ENCODE measurements at regions not wholly inside any gene's neighbourhood (a gene's known extent, or its start where the extent isn't known, plus 50 kb on each side); places are given as distances from the start of the nearest gene placed in this dataset. TPM values are rescaled to one million over a fixed set of nuclear protein-coding genes. Genes with fewer than 3 reads are reported as not detected.
"Not testable (repeated sequence)": the region's sequence is repeated elsewhere in the genome, so short reads cannot be mapped to it uniquely, and the experiment has no call there.

DNA sequence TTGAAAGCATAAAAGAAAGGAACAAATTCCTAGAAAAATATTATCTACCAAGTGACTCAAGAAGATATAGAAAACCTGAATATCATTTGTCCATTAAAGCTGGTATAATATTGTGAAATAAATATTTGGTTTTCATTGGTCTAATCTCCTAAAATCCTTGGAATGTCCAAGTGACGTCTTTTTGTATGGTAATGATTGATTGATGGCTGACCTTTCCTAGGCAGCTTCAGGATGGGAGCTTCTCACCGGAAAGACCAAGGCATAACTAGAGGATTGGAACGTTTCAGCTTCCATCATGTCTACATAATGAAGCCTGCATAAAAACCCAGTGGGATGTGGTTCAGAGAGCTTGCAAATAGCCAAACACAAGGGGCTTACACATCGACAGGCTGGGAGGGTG is 57.6 kb upstream of the MAN1A1 start (continued):
- no peak for TF ChIP-seq KDM4A (IDR thresholded peaks at IDR 0.05; ENCODE audit: low read depth, low read length, severe bottlenecking)
- TF ChIP-seq CEBPB (IDR thresholded peaks at IDR 0.05; ENCODE audit: low read depth, low read length): no peak

DNA sequence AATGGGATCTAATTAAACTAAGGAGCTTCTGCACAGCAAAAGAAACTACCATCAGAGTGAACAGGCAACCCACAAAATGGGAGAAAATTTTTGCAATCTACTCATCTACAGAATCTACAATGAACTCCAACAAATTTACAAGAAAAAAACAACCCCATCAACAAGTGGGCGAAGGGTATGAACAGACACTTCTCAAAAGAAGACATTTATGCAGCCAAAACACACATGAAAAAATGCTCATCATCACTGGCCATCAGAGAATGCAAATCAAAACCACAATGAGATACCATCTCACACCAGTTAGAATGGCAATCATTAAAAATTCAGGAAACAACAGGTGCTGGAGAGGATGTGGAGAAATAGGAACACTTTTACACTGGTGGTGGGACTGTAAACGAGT is 55.6 kb upstream of the MAN1A1 start:
- H3K4me2 ChIP-seq (ENCODE audit: insufficient read depth in 1 of 2, low read depth in 2 of 2, low read length in 2 of 2); H4K91ac ChIP-seq (replicated peaks; ENCODE audit: insufficient read length, low read length); CTCF ChIA-PET (ENCODE audit: partially characterized antibody); POLR2A ChIA-PET (ENCODE audit: partially characterized antibody); H3K23me2 ChIP-seq (ENCODE audit: low read depth, low read length); H3K4ac ChIP-seq (replicated peaks; ENCODE audit: insufficient read length, low read depth, low read length); H3K23ac ChIP-seq (ENCODE audit: insufficient read length); H3K27ac ChIP-seq (ENCODE audit: low read depth, low read length); H2BK5ac ChIP-seq (ENCODE audit: low read depth, low read length); H4K20me1 ChIP-seq (replicated peaks in 1 of 2; ENCODE audit: control insufficient read depth in 1 of 2, insufficient read depth in 2 of 2, low read length in 2 of 2); H3K27me3 ChIP-seq (replicated peaks in 1 of 4; ENCODE audit: control insufficient read depth in 3 of 4, extremely low read depth in 1 of 4, insufficient read depth in 3 of 4, low read length in 3 of 4); H2AK5ac ChIP-seq (ENCODE audit: low read depth, low read length); H3K36me3 ChIP-seq (ENCODE audit: control insufficient read depth in 2 of 4, insufficient read depth in 4 of 4, low read length in 3 of 4); H3K79me1 ChIP-seq (ENCODE audit: low read depth, low read length); H3K56ac ChIP-seq (replicated peaks; ENCODE audit: insufficient read length, low read depth, low read length); H2BK120ac ChIP-seq (replicated peaks; ENCODE audit: low read depth, low read length); DNase-seq (ENCODE audit: low read depth in 1 of 2, low spot score in 2 of 2); H2BK20ac ChIP-seq (ENCODE audit: low read length); H3K4me1 ChIP-seq (replicated peaks in 1 of 4; ENCODE audit: control insufficient read depth in 3 of 4, insufficient read depth in 4 of 4, low read length in 3 of 4); H2AFZ ChIP-seq (ENCODE audit: low read length); H4K8ac ChIP-seq (ENCODE audit: extremely low read depth, insufficient read depth, low read length); H3K9me3 ChIP-seq (ENCODE audit: insufficient read depth in 2 of 2, low read depth in 1 of 2, low read length in 1 of 2); FAIRE-seq; H2BK12ac ChIP-seq (ENCODE audit: low read depth, low read length); H3K14ac ChIP-seq (ENCODE audit: insufficient read length); H2BK15ac ChIP-seq (ENCODE audit: low read length); H3K18ac ChIP-seq (ENCODE audit: extremely low read depth, low read length); H3K4me3 ChIP-seq (ENCODE audit: extremely low read depth in 1 of 4, insufficient read depth in 2 of 4, low read depth in 3 of 4, low read length in 4 of 4); H3K79me2 ChIP-seq (ENCODE audit: control insufficient read depth in 1 of 2, insufficient read depth in 2 of 2, low read length in 2 of 2); H4K5ac ChIP-seq (ENCODE audit: insufficient read length, low read depth, low read length); H3K9ac ChIP-seq (replicated peaks in 1 of 4; ENCODE audit: extremely low read depth in 1 of 4, low read depth in 3 of 4, low read length in 3 of 4): not testable (repeated sequence)
- WGBS, 2 experiments (ENCODE audit: extremely low coverage in 1 of 2, insufficient coverage in 1 of 2, insufficient read length in 1 of 2, insufficient replicate concordance in 2 of 2, low coverage in 1 of 2, low lambda C conversion rate in 2 of 2, missing lambda C conversion rate in 1 of 2): 86% methylated on average over 2 of the region's 2 CpGs; no CpG with 5 or more reads in 1 of the 2 experiments

MicroRNAs encoded in the stretch of these regions (microRNA counts, 767-probe panel; counts per million panel counts)
- 879 counts per million, percentile 95 among the panel's probes with 10 or more counts for microRNA hsa-miR-3144-5p

Small RNA genes lying in the stretch of these regions (microRNA-seq; reads per million reads assigned to microRNA genes)
- gene MIR3144 (ENCODE audit: borderline microRNAs expressed in 2 of 2, borderline number of aligned reads in 2 of 2, borderline replicate concordance in 1 of 2): 0 reads per million in 2 experiments

Small RNA genes lying in the stretch of these regions (small RNA-seq; reads per million reads assigned to genes)
- gene COX6A1P3 (ENCODE audit: insufficient read depth) (not detected), gene MIR3144 (ENCODE audit: insufficient read depth) (0.69 reads per million), gene RNA5SP215 (ENCODE audit: insufficient read depth) (2.4 reads per million, percentile 26 among the genes with 10 or more reads in this experiment), gene RNU6-214P (ENCODE audit: insufficient read depth) (not detected)
